WTC11 (cell line): ENCODE measurements at regions not wholly inside any gene's neighbourhood (a gene's known extent, or its start where the extent isn't known, plus 50 kb on each side); places are given as distances from the start of the nearest gene placed in this dataset.

ENCODE experiments used
- ATAC-seq: fragments of 200-7000 bp; cut with Tn5 transposase; 2 replicates; pipeline ENCODE4 v1.10.0; 2021; ENCODE audit warnings: mild to moderate bottlenecking, moderate library complexity
- CTCF ChIA-PET: fragments of 300-600 bp; sonication (Branson Sonifier 250); formaldehyde crosslinking; loops from one replicate; lab custom pipeline; 2021; ENCODE audit warnings: antibody characterized with exemption; lab: Charles Lee
- POLR2A ChIA-PET: fragments of 350-600 bp; sonication (Branson Sonifier 250); formaldehyde crosslinking; loops from one replicate; lab custom pipeline; 2021; ENCODE audit warnings: antibody characterized with exemption; lab: Charles Lee
- DNase-seq: peaks from one replicate; pipeline ENCODE4 v3.0.0; 2021; ENCODE audit warnings: low spot score
- H3K27ac Mint-ChIP-seq: 2 replicates; pipeline ENCODE4 v1.8.0; 2021; ENCODE audit warnings: mixed read lengths
- H3K27me3 Mint-ChIP-seq: 2 replicates; pipeline ENCODE4 v1.8.0; 2021; ENCODE audit warnings: low read depth, mild to moderate bottlenecking, moderate library complexity, mixed read lengths
- H3K36me3 Mint-ChIP-seq: 2 replicates; pipeline ENCODE4 v1.8.0; 2021; ENCODE audit warnings: mixed read lengths
- H3K4me1 Mint-ChIP-seq: 2 replicates; pipeline ENCODE4 v1.8.0; 2022; ENCODE audit warnings: mixed read lengths
- H3K4me3 Mint-ChIP-seq: 2 replicates; pipeline ENCODE4 v1.8.0; 2021; ENCODE audit warnings: mild to moderate bottlenecking, moderate library complexity, mixed read lengths
- H3K9me3 Mint-ChIP-seq: 2 replicates; pipeline ENCODE4 v1.8.0; 2021; ENCODE audit warnings: mixed read lengths
- ATF2 ChIP-seq: sonication (generic); formaldehyde crosslinking; IDR thresholded peaks from 2 replicates; pipeline ENCODE4 v1.8.1; 2022; ENCODE audit warnings: low read depth, missing genetic modification reagents, borderline replicate concordance
- ATF3 ChIP-seq: sonication (generic); formaldehyde crosslinking; conservative IDR thresholded peaks from 2 replicates; pipeline ENCODE4 v1.8.1; 2022; ENCODE audit warnings: mild to moderate bottlenecking, missing genetic modification reagents
- CREB1 ChIP-seq: sonication (generic); formaldehyde crosslinking; IDR thresholded peaks from 2 replicates; pipeline ENCODE4 v1.8.0; 2023; ENCODE audit warnings: mild to moderate bottlenecking, missing genetic modification reagents
- E2F4 ChIP-seq: sonication (generic); formaldehyde crosslinking; IDR thresholded peaks from 2 replicates; pipeline ENCODE4 v1.8.1; 2022; ENCODE audit warnings: low read depth, mild to moderate bottlenecking, moderate library complexity, missing genetic modification reagents, borderline replicate concordance
- ESRRA ChIP-seq: sonication (generic); formaldehyde crosslinking; IDR thresholded peaks from 2 replicates; pipeline ENCODE4 v1.8.1; 2022; ENCODE audit warnings: mild to moderate bottlenecking, missing genetic modification reagents, borderline replicate concordance
- FOXK1 ChIP-seq: sonication (generic); formaldehyde crosslinking; IDR thresholded peaks from 2 replicates; pipeline ENCODE4 v1.8.0; 2022; ENCODE audit warnings: mild to moderate bottlenecking, moderate library complexity, missing genetic modification reagents
- HMGA2 ChIP-seq: fragments of 250-450 bp; sonication (Bioruptor Pico); IDR thresholded peaks from 2 replicates; pipeline ENCODE4 v1.4.0; 2021; ENCODE audit warnings: mild to moderate bottlenecking, moderate library complexity
- IRF2 ChIP-seq: sonication (generic); formaldehyde crosslinking; IDR thresholded peaks from 2 replicates; pipeline ENCODE4 v1.8.0; 2022; ENCODE audit warnings: low read depth, missing genetic modification reagents, borderline replicate concordance
- JAZF1 ChIP-seq: fragments of 250-450 bp; sonication (Bioruptor Pico); IDR thresholded peaks from 2 replicates; pipeline ENCODE4 v1.9.0; 2021; ENCODE audit warnings: moderate library complexity, mild to moderate bottlenecking, inconsistent platforms
- JUN ChIP-seq: sonication (generic); formaldehyde crosslinking; IDR thresholded peaks from 2 replicates; pipeline ENCODE4 v1.8.0; 2023; ENCODE audit warnings: mild to moderate bottlenecking, missing genetic modification reagents
- MAX ChIP-seq: sonication (generic); formaldehyde crosslinking; IDR thresholded peaks from 2 replicates; pipeline ENCODE4 v1.8.0; 2022; ENCODE audit warnings: mild to moderate bottlenecking, missing genetic modification reagents
- MLX ChIP-seq: sonication (generic); formaldehyde crosslinking; IDR thresholded peaks from 2 replicates; pipeline ENCODE4 v1.8.1; 2023; ENCODE audit warnings: mild to moderate bottlenecking, missing genetic modification reagents, moderate library complexity
- MXD4 ChIP-seq: fragments of 250-450 bp; sonication (Bioruptor Pico); IDR thresholded peaks from 2 replicates; pipeline ENCODE4 v1.8.0; 2021; ENCODE audit warnings: mild to moderate bottlenecking, moderate library complexity, borderline replicate concordance
- MYBL2 ChIP-seq: sonication (generic); formaldehyde crosslinking; IDR thresholded peaks from 2 replicates; pipeline ENCODE4 v1.8.1; 2023; ENCODE audit warnings: mild to moderate bottlenecking, moderate library complexity, missing genetic modification reagents
- OVOL2 ChIP-seq: fragments of 250-450 bp; sonication (Bioruptor Pico); IDR thresholded peaks from 2 replicates; pipeline ENCODE4 v1.9.0; 2021; ENCODE audit warnings: mild to moderate bottlenecking, borderline replicate concordance
- PRDM15 ChIP-seq: sonication (generic); formaldehyde crosslinking; IDR thresholded peaks from 2 replicates; pipeline ENCODE4 v1.8.0; 2022; ENCODE audit warnings: missing genetic modification reagents
- PREB ChIP-seq: sonication (generic); formaldehyde crosslinking; IDR thresholded peaks from 2 replicates; pipeline ENCODE4 v1.8.1; 2022; ENCODE audit warnings: mild to moderate bottlenecking, missing genetic modification reagents, moderate library complexity, borderline replicate concordance
- RELA ChIP-seq: sonication (generic); formaldehyde crosslinking; IDR thresholded peaks from 2 replicates; pipeline ENCODE4 v1.8.1; 2022; ENCODE audit warnings: missing genetic modification reagents, mild to moderate bottlenecking, borderline replicate concordance
- SMAD3 ChIP-seq: sonication (generic); formaldehyde crosslinking; IDR thresholded peaks from 2 replicates; pipeline ENCODE4 v1.8.0; 2022; ENCODE audit warnings: missing genetic modification reagents, mild to moderate bottlenecking, borderline replicate concordance
- STAT6 ChIP-seq: sonication (generic); formaldehyde crosslinking; conservative IDR thresholded peaks from 2 replicates; pipeline ENCODE4 v1.8.1; 2023; ENCODE audit warnings: mild to moderate bottlenecking, low read depth, missing genetic modification reagents, moderate library complexity
- TEAD1 ChIP-seq: sonication (generic); formaldehyde crosslinking; IDR thresholded peaks from 2 replicates; pipeline ENCODE4 v1.8.0; 2022; ENCODE audit warnings: mild to moderate bottlenecking, missing genetic modification reagents
- TEAD4 ChIP-seq: sonication (generic); formaldehyde crosslinking; IDR thresholded peaks from 2 replicates; pipeline ENCODE4 v1.8.0; 2022; ENCODE audit warnings: mild to moderate bottlenecking, missing genetic modification reagents
- ZNF121 ChIP-seq: sonication (generic); formaldehyde crosslinking; IDR thresholded peaks from 2 replicates; pipeline ENCODE4 v1.8.0; 2023; ENCODE audit warnings: missing genetic modification reagents
- ZNF263 ChIP-seq: sonication (generic); formaldehyde crosslinking; IDR thresholded peaks from 2 replicates; pipeline ENCODE4 v1.8.1; 2022; ENCODE audit warnings: low read depth, mild to moderate bottlenecking, moderate library complexity, missing genetic modification reagents

GRCh38 chr9:89666950-89667349 is 62.1 kb downstream of the GADD45G start:
- CTCF ChIA-PET, result interaction anchor here (1.4 to 1.6 kb wide), 2 partner anchors 69 to 73 kb away, joined by 3 to 4 read pairs; no protein-coding TSS in a partner anchor

GRCh38 chr9:89667726-89668125 is 62.9 kb downstream of the GADD45G start:
- H3K4me1 Mint-ChIP-seq, result peaks cover 41% of the 10 kb centered on the region
- POLR2A ChIA-PET, result no interaction called here
- no peak overlapping the region for H3K27ac Mint-ChIP-seq
- CTCF ChIA-PET, result no interaction called here
- peaks cover 15% of the 10 kb centered on the region for H3K9me3 Mint-ChIP-seq
- no peaks in the 10 kb centered on the region; the same call in 1 of the 2 replicates for H3K27me3 Mint-ChIP-seq
- DNase-seq (no peak), ATAC-seq (no peak; the same call in none of the 2 replicates)
- no peak overlapping the region for H3K4me3 Mint-ChIP-seq
- H3K36me3 Mint-ChIP-seq, result peaks cover 8% of the 10 kb centered on the region
- no peak for TF ChIP-seq JAZF1 (CRISPR knock-in tag)
- TF ChIP-seq STAT6, result no peak
- TF ChIP-seq ZNF263, result no peak
- no peak for TF ChIP-seq MAX
- no peak for TF ChIP-seq ATF2 (CRISPR knock-in tag)

More at GRCh38 chr9:89666950-89667349, 62.1 kb downstream of the GADD45G start:
- Mint-ChIP-seq H3K27me3 (no peaks in the 10 kb centered on the region; the same call in 1 of the 2 replicates), H3K27ac (no peak overlapping the region), H3K4me3 (no peak overlapping the region), H3K9me3 (peaks cover 14% of the 10 kb centered on the region), H3K36me3 (peaks cover 8% of the 10 kb centered on the region), H3K4me1 (peaks cover 46% of the 10 kb centered on the region)
- POLR2A ChIA-PET, result interaction anchor here (1.0 kb wide), 1 partner anchor 26 kb away, joined by 3 read pairs; no protein-coding TSS in a partner anchor
- DNase-seq (no peak), ATAC-seq (no peak)
- no peak for TF ChIP-seq E2F4 (CRISPR knock-in tag)
- TF ChIP-seq RELA (CRISPR knock-in tag), result no peak
- TF ChIP-seq ZNF121 (CRISPR knock-in tag), result no peak
- TF ChIP-seq OVOL2 (CRISPR knock-in tag), result no peak
- no peak for TF ChIP-seq ESRRA (CRISPR knock-in tag)
- TF ChIP-seq MLX (CRISPR knock-in tag), result no peak
- TF ChIP-seq PRDM15 (CRISPR knock-in tag), result no peak
- TF ChIP-seq PREB (CRISPR knock-in tag), result no peak
- no peak for TF ChIP-seq IRF2 (CRISPR knock-in tag)
- TF ChIP-seq ATF3, result no peak
- TF ChIP-seq JUN (CRISPR knock-in tag), result no peak
- no peak for TF ChIP-seq TEAD4 (CRISPR knock-in tag)
- no peak for TF ChIP-seq CREB1 (CRISPR knock-in tag)
- no peak for TF ChIP-seq FOXK1 (CRISPR knock-in tag)
- TF ChIP-seq HMGA2 (CRISPR knock-in tag), result no peak
- TF ChIP-seq MXD4 (CRISPR knock-in tag), result no peak
- no peak for TF ChIP-seq TEAD1 (CRISPR knock-in tag)
- TF ChIP-seq MYBL2 (CRISPR knock-in tag), result no peak
- TF ChIP-seq SMAD3 (CRISPR knock-in tag), result no peak
